ENCODE measurements at regions not wholly inside any gene's neighbourhood (a gene's known extent, or its start where the extent isn't known, plus 50 kb on each side); places are given as distances from the start of the nearest gene placed in this dataset.

DNA sequence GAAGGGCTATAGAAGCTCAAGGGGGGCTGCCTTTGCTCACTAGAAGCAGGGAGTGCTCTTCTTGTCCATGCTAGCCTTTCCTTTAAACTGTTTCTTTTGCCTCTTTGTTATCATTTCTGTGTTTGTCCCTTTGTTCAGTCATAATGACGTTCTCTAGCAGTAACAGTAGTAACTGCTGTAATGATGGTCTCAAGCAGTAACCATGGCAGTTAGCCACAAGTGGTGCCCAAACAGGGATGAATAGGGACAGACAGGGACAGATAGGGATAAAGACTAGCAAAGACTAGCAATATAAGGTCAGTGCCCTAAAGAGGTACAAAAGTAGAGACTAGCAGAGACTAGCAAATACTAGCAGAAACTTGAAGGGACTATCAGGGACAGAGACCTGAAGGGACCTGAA, 869.0 kb upstream of the PRR20A start:
- Histone ChIP-seq H3K27me3 (ENCODE audit: control insufficient read depth, insufficient read depth, low read length) (no peaks in the 10 kb centered on the region), H2AFZ (ENCODE audit: low read length) (no peak overlapping the region), H3K36me3 (ENCODE audit: control insufficient read depth, insufficient read depth, low read length) (no peaks in the 10 kb centered on the region), H3K79me2 (ENCODE audit: control insufficient read depth, insufficient read depth, low read length) (no peaks in the 10 kb centered on the region), H3K4me1 (ENCODE audit: control insufficient read depth, extremely low read depth, insufficient read depth, low read length) (no peaks in the 10 kb centered on the region), H3K9me3 (ENCODE audit: control insufficient read depth, insufficient read depth, low read depth, low read length) (no peaks in the 10 kb centered on the region), H3K9ac (ENCODE audit: insufficient read depth, low read length) (no peak overlapping the region), H3K27ac (ENCODE audit: insufficient read depth, low read length) (no peak overlapping the region), H3K4me2 (ENCODE audit: extremely low read depth, insufficient read depth, low read length) (no peak overlapping the region), H4K20me1 (ENCODE audit: control insufficient read depth, extremely low read depth, insufficient read depth, low read length) (no peaks in the 10 kb centered on the region), H3K4me3 (replicated peaks in 1 of 4; ENCODE audit: control extremely low read depth in 1 of 4, insufficient read depth in 1 of 4, low read depth in 3 of 4, low read length in 4 of 4) (no peak overlapping the region)
- TF ChIP-seq EZH2 (IDR thresholded peaks at IDR 0.05; ENCODE audit: low read length, missing control alignments), result no peak
- TF ChIP-seq CTCF (conservative IDR thresholded peaks at IDR 0.05 in 1 of 2, IDR thresholded peaks at IDR 0.05 in 1 of 2; ENCODE audit: low read depth in 1 of 2, low read length in 2 of 2), result no peak
- DNase-seq (ENCODE audit: low read depth in 2 of 2), result no peak

DNA sequence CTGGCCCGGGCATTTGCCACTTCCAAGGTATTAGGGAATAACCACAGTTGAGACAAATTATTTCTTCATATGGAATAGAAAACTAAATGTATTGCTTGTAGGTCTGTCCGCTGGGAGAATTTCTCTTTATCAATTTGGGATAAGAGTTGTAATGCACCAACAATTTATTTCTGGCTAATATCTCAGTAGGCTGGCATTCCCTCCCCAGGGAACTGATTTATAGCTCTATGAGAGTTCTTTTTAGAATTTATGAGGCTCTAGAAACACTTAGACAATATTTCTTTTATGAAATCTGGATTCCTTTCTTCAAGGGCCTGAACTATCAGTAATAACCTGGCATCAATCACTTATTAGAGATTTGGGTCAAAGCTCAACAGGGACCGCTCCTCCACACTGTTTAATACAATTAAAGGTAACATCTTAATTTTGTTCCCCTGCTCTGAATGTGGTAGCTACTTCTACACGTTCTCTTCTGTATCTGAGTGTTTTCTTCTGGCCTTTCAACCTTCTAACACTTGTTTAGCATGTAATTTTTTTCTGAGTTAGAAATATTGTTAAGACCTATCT, 857.4 kb upstream of the PRR20A start:
- no peak for TF ChIP-seq EZH2 (IDR thresholded peaks at IDR 0.05; ENCODE audit: low read length, missing control alignments)
- no peak for TF ChIP-seq CTCF (conservative IDR thresholded peaks at IDR 0.05 in 1 of 2, IDR thresholded peaks at IDR 0.05 in 1 of 2; ENCODE audit: low read depth in 1 of 2, low read length in 2 of 2)
- Histone ChIP-seq H3K27ac (ENCODE audit: insufficient read depth, low read length) (no peak overlapping the region), H3K27me3 (ENCODE audit: control insufficient read depth, insufficient read depth, low read length) (no peaks in the 10 kb centered on the region), H3K9me3 (ENCODE audit: control insufficient read depth, insufficient read depth, low read depth, low read length) (no peaks in the 10 kb centered on the region), H4K20me1 (ENCODE audit: control insufficient read depth, extremely low read depth, insufficient read depth, low read length) (no peaks in the 10 kb centered on the region), H3K36me3 (ENCODE audit: control insufficient read depth, insufficient read depth, low read length) (no peaks in the 10 kb centered on the region), H2AFZ (ENCODE audit: low read length) (no peak overlapping the region), H3K4me3 (replicated peaks in 1 of 4; ENCODE audit: control extremely low read depth in 1 of 4, insufficient read depth in 1 of 4, low read depth in 3 of 4, low read length in 4 of 4) (no peak overlapping the region), H3K79me2 (ENCODE audit: control insufficient read depth, insufficient read depth, low read length) (no peaks in the 10 kb centered on the region), H3K4me2 (ENCODE audit: extremely low read depth, insufficient read depth, low read length) (no peak overlapping the region), H3K9ac (ENCODE audit: insufficient read depth, low read length) (no peak overlapping the region), H3K4me1 (ENCODE audit: control insufficient read depth, extremely low read depth, insufficient read depth, low read length) (no peaks in the 10 kb centered on the region)
- DNase-seq (ENCODE audit: low read depth in 2 of 2), result no peak

DNA sequence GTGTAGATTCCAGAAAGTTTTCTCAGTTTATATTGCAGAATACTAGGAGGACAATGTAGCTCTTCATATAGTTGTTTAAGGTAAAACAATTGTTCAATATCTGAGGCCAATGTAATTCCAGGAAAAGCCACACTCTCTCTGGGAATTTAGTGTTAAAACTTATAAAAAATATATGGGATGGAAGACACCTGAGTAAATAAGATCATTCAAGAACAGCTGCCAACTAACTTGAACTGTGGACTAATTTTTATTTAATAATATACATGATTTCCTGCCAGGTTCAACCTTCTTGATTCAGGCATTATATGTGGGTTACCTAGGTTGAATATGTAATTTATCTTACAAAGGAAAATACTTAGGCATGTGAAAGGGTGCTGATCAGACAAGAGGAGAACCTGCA, 841.1 kb upstream of the PRR20A start:
- no peak overlapping the region for H2AFZ ChIP-seq (ENCODE audit: low read length)
- H4K20me1 ChIP-seq (ENCODE audit: control insufficient read depth, extremely low read depth, insufficient read depth, low read length), result no peaks in the 10 kb centered on the region
- no peaks in the 10 kb centered on the region for H3K36me3 ChIP-seq (ENCODE audit: control insufficient read depth, insufficient read depth, low read length)
- no peaks in the 10 kb centered on the region for H3K9me3 ChIP-seq (ENCODE audit: control insufficient read depth, insufficient read depth, low read depth, low read length)
- no peaks in the 10 kb centered on the region for H3K27me3 ChIP-seq (ENCODE audit: control insufficient read depth, insufficient read depth, low read length)
- no peaks in the 10 kb centered on the region for H3K79me2 ChIP-seq (ENCODE audit: control insufficient read depth, insufficient read depth, low read length)
- H3K4me1 ChIP-seq (ENCODE audit: control insufficient read depth, extremely low read depth, insufficient read depth, low read length), result no peaks in the 10 kb centered on the region
- H3K4me3 ChIP-seq (replicated peaks in 1 of 4; ENCODE audit: control extremely low read depth in 1 of 4, insufficient read depth in 1 of 4, low read depth in 3 of 4, low read length in 4 of 4), result no peak overlapping the region
- DNase-seq (ENCODE audit: low read depth in 2 of 2), result no peak
- no peak overlapping the region for H3K9ac ChIP-seq (ENCODE audit: insufficient read depth, low read length)
- TF ChIP-seq CTCF (conservative IDR thresholded peaks at IDR 0.05 in 1 of 2, IDR thresholded peaks at IDR 0.05 in 1 of 2; ENCODE audit: low read depth in 1 of 2, low read length in 2 of 2) (no peak), EZH2 (IDR thresholded peaks at IDR 0.05; ENCODE audit: low read length, missing control alignments) (no peak)
- H3K27ac ChIP-seq (ENCODE audit: insufficient read depth, low read length), result no peak overlapping the region
- no peak overlapping the region for H3K4me2 ChIP-seq (ENCODE audit: extremely low read depth, insufficient read depth, low read length)
